Mucosa of stomach (tissue), 1 donor: ENCODE measurements at regions not wholly inside any gene's neighbourhood (a gene's known extent, or its start where the extent isn't known, plus 50 kb on each side); places are given as distances from the start of the nearest gene placed in this dataset.
"Not testable (repeated sequence)": the region's sequence is repeated elsewhere in the genome, so short reads cannot be mapped to it uniquely, and the experiment has no call there.

Experiments
- H3K27me3 ChIP-seq: one replicate; pipeline ENCODE4 v1.7.0; 2013; ENCODE audit warnings: mild to moderate bottlenecking, low read length; ENCODE audit not compliant: control insufficient read depth, insufficient read depth
- H3K36me3 ChIP-seq: one replicate; pipeline ENCODE4 v1.7.0; 2013; ENCODE audit warnings: low read length; ENCODE audit not compliant: control insufficient read depth, insufficient read depth
- H3K4me1 ChIP-seq: one replicate; pipeline ENCODE4 v1.7.0; 2013; ENCODE audit warnings: mild to moderate bottlenecking, low read length; ENCODE audit not compliant: control insufficient read depth, insufficient read depth
- H3K4me3 ChIP-seq: one replicate; pipeline ENCODE4 v1.7.0; 2013; ENCODE audit warnings: low read length
- H3K9ac ChIP-seq: one replicate; pipeline ENCODE4 v1.7.0; 2013; ENCODE audit warnings: mild to moderate bottlenecking, low read length, moderate library complexity
- H3K9me3 ChIP-seq: one replicate; pipeline ENCODE4 v1.7.0; 2013; ENCODE audit warnings: mild to moderate bottlenecking, low read length, moderate library complexity; ENCODE audit not compliant: control insufficient read depth
- donor health status: Pancreatic carcinoma.

- Histone ChIP-seq H3K4me1 (peaks cover 23% of the 10 kb centered on the region), H3K36me3 (no peaks in the 10 kb centered on the region), H3K9ac (no peak overlapping the region)
These were observed 167.4 kb upstream of the OLIG3 start for GRCh38 chr6:137661601-137662000.

GRCh38 chr6:137664183-137664582 lies 170.0 kb upstream of the OLIG3 start:
- Histone ChIP-seq H3K27me3 (no peaks in the 10 kb centered on the region), H3K4me3 (no peak overlapping the region), H3K4me1 (peaks cover 10% of the 10 kb centered on the region), H3K36me3 (no peaks in the 10 kb centered on the region), H3K9ac (no peak overlapping the region), H3K9me3 (no peaks in the 10 kb centered on the region)

More at GRCh38 chr6:137661601-137662000, 167.4 kb upstream of the OLIG3 start:
- Histone ChIP-seq H3K4me3 (no peak overlapping the region), H3K9me3 (no peaks in the 10 kb centered on the region), H3K27me3 (no peaks in the 10 kb centered on the region)

GRCh38 chr6:137665342-137665934 lies 171.2 kb upstream of the OLIG3 start:
- Histone ChIP-seq H3K4me1 (peaks cover 6% of the 10 kb centered on the region), H3K27me3 (no peaks in the 10 kb centered on the region), H3K9me3 (no peaks in the 10 kb centered on the region), H3K4me3 (no peak overlapping the region), H3K9ac (no peak overlapping the region), H3K36me3 (no peaks in the 10 kb centered on the region)

- Histone ChIP-seq H3K36me3 (no peaks in the 10 kb centered on the region), H3K9me3 (no peaks in the 10 kb centered on the region), H3K27me3 (no peaks in the 10 kb centered on the region), H3K9ac (no peak overlapping the region), H3K4me3 (no peak overlapping the region), H3K4me1 (no peaks in the 10 kb centered on the region)
These were observed 172.1 kb upstream of the OLIG3 start for GRCh38 chr6:137666202-137666774.

GRCh38 chr6:137673603-137674002 lies 179.4 kb upstream of the OLIG3 start:
- H3K27me3 ChIP-seq, result no peaks in the 10 kb centered on the region

GRCh38 chr6:137676888-137677287 lies 182.7 kb upstream of the OLIG3 start:
- H3K4me1 ChIP-seq, result no peaks in the 10 kb centered on the region
- H3K9me3 ChIP-seq, result no peaks in the 10 kb centered on the region
- H3K9ac ChIP-seq, result no peak overlapping the region
- H3K36me3 ChIP-seq, result no peaks in the 10 kb centered on the region
- no peak overlapping the region for H3K4me3 ChIP-seq
- H3K27me3 ChIP-seq, result no peaks in the 10 kb centered on the region

More at GRCh38 chr6:137673603-137674002, 179.4 kb upstream of the OLIG3 start:
- Histone ChIP-seq H3K36me3 (no peaks in the 10 kb centered on the region), H3K4me1 (no peaks in the 10 kb centered on the region), H3K9me3 (no peaks in the 10 kb centered on the region), H3K4me3 (no peak overlapping the region), H3K9ac (no peak overlapping the region)

GRCh38 chr6:137677709-137678108 lies 183.5 kb upstream of the OLIG3 start:
- H3K4me1 ChIP-seq, result no peaks in the 10 kb centered on the region
- no peaks in the 10 kb centered on the region for H3K9me3 ChIP-seq
- H3K27me3 ChIP-seq, result no peaks in the 10 kb centered on the region
- no peak overlapping the region for H3K4me3 ChIP-seq
- no peaks in the 10 kb centered on the region for H3K36me3 ChIP-seq
- H3K9ac ChIP-seq, result no peak overlapping the region

- Histone ChIP-seq H3K9ac (no peak overlapping the region), H3K27me3 (no peaks in the 10 kb centered on the region), H3K36me3 (no peaks in the 10 kb centered on the region), H3K4me1 (no peaks in the 10 kb centered on the region), H3K9me3 (no peaks in the 10 kb centered on the region), H3K4me3 (no peak overlapping the region)
These were observed 184.3 kb upstream of the OLIG3 start for GRCh38 chr6:137678451-137678850.

GRCh38 chr6:137680705-137681346 lies 186.2 kb upstream of the TNFAIP3 start:
- no peak overlapping the region for H3K4me3 ChIP-seq
- H3K9me3 ChIP-seq, result no peaks in the 10 kb centered on the region
- H3K27me3 ChIP-seq, result no peaks in the 10 kb centered on the region

GRCh38 chr6:137681445-137682009 lies 185.5 kb upstream of the TNFAIP3 start:
- no peak overlapping the region for H3K9ac ChIP-seq
- H3K4me1 ChIP-seq, result no peaks in the 10 kb centered on the region
- no peak overlapping the region for H3K4me3 ChIP-seq
- H3K9me3 ChIP-seq, result no peaks in the 10 kb centered on the region
- H3K36me3 ChIP-seq, result no peaks in the 10 kb centered on the region
- H3K27me3 ChIP-seq, result no peaks in the 10 kb centered on the region

More at GRCh38 chr6:137680705-137681346, 186.2 kb upstream of the TNFAIP3 start:
- Histone ChIP-seq H3K4me1 (no peaks in the 10 kb centered on the region), H3K36me3 (no peaks in the 10 kb centered on the region), H3K9ac (no peak overlapping the region)

- not testable (repeated sequence) for H3K36me3 ChIP-seq, H3K4me1 ChIP-seq, H3K4me3 ChIP-seq, H3K9ac ChIP-seq, H3K9me3 ChIP-seq, H3K27me3 ChIP-seq
These were observed 184.4 kb upstream of the TNFAIP3 start for GRCh38 chr6:137682658-137683057.

GRCh38 chr6:137683916-137684315 lies 183.1 kb upstream of the TNFAIP3 start:
- Histone ChIP-seq H3K27me3 (no peaks in the 10 kb centered on the region), H3K4me1 (no peaks in the 10 kb centered on the region)

More at GRCh38 chr6:137683916-137684315, 183.1 kb upstream of the TNFAIP3 start:
- Histone ChIP-seq H3K9me3 (no peaks in the 10 kb centered on the region), H3K9ac (no peak overlapping the region), H3K4me3 (no peak overlapping the region), H3K36me3 (no peaks in the 10 kb centered on the region)
